22Rv1 (cell line): ENCODE measurements at regions not wholly inside any gene's neighbourhood (a gene's known extent, or its start where the extent isn't known, plus 50 kb on each side); places are given as distances from the start of the nearest gene placed in this dataset.

ENCODE experiments used
- CTCF ChIP-seq: fragments of 450-650 bp; IDR thresholded peaks from 2 replicates; pipeline ENCODE4 v1.5.1; 2017; ENCODE audit warnings: mild to moderate bottlenecking
- ZFX ChIP-seq: fragments of 450-650 bp; IDR thresholded peaks from 2 replicates; pipeline ENCODE4 v1.6.1; 2017; ENCODE audit warnings: antibody characterized with exemption, borderline replicate concordance

- TF ChIP-seq CTCF (no peak), ZFX (no peak)
These were observed 113.0 kb upstream of the LNX1 start for GRCh38 chr4:53704329-53704728.
